ENCODE measurements at regions not wholly inside any gene's neighbourhood (a gene's known extent, or its start where the extent isn't known, plus 50 kb on each side); places are given as distances from the start of the nearest gene placed in this dataset.
"Not testable (repeated sequence)": the region's sequence is repeated elsewhere in the genome, so short reads cannot be mapped to it uniquely, and the experiment has no call there.

DNA sequence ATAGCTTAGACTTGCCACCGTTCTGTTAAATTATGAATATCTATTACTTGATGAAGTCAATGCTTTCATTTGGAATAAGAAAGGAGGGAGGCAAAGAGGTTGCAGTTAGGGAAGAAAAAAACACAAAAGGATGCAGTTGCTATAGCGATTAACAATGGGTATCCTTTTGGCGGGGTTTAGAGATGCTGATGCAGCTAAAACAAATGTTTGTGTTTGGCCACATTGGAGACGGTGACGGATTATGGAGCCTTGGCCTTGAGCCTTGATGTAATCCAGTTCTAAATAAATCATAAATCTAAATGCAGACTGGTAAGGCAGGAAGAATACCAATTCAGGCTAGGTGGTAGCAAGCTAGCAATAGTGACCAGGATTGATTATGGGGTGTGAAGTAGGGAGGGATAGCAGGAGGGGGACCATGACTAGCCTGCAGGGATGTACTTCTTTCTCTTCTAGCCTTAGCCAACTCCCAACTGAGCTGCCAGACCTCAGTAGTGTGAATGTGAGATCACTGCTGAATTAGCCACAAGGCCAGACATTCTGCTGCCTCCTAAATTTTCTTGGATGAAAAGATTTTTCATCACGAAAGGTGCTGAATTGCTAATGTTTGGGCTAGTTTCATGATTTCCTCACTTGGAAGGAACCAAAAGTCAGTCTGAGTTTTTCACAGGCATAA lies 160.3 kb downstream of the TLR4 start:
- DNase-seq: no peak

DNA sequence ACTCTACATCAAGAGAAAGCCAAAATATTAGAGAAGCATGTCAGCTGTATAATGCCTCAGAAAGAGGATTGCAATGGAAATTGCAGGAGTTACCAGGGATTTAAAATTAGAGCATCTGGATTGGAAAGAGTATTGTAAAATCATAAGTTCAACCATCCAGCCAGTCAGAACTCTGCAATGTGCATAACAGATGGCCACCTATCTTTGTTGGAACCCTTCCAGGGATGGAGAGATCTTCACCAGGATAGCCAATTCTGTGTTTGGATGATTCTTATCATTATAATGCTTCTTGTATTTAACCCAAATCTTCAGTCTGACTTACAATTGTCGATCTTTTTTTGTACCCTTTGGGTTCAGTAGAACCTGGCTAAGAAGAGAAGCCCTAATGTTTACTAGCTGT lies 164.4 kb downstream of the TLR4 start:
- DNase-seq: no peak

DNA sequence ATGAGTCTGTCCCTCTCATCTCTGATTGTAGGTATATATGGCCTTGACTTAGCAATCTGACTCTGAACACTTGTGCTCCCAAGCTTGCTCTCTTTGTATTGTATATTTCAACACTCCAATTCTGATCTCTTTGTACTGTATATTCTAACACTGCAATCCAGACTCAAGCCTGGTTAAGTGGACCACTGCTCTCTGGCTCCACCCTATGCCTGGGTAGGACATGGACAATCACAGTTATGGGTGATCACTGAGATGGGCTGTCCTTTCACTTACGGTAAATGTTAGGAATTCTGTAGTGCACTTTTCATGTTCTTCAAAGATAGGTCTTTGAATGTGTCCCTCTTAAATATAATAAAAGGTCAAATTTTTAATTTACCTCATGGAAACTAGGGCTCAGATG lies 165.1 kb downstream of the TLR4 start:
- DNase-seq: no peak

DNA sequence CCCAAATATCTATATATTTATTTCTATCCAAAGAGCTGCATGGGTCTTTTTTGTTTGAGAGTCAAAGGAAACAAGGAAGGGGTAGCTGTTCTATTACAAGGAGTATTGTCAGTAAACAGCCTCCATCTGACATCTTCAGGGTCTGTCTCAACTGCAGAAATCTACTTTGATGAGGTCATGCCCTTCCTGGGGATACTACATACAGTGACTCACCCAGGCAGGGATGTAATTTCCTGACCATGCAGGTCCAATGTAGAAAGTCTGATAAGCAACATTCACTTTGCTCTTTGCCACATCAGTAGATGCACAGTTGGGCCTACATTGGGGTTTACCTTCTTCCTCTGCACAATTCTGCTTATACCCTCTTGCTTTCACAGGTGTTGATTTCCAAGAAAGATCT lies 165.5 kb downstream of the TLR4 start:
- no peak for DNase-seq

DNA sequence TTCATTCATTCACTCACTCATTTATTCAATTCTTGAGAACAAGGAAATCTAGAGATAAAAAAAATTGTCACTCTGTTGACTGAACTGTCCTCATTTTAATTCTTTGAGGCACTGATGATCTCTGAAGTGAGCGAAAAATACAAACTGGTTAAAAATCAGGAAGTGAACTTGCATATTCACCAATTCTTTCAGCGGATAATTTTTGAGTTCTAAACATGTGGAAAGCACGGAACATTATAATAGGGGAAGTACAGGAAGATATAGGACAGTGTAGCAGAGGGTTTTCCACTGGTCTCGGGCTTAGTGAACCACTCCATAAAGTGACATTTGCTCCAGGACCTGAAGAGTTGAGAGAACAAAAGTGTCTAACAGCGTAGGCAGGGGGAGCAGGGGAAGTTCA lies 169.5 kb downstream of the TLR4 start:
- DNase-seq: no peak

- no peak for DNase-seq
Observed at GRCh38 chr9:117875886-117876285, 171.7 kb downstream of the TLR4 start.

DNA sequence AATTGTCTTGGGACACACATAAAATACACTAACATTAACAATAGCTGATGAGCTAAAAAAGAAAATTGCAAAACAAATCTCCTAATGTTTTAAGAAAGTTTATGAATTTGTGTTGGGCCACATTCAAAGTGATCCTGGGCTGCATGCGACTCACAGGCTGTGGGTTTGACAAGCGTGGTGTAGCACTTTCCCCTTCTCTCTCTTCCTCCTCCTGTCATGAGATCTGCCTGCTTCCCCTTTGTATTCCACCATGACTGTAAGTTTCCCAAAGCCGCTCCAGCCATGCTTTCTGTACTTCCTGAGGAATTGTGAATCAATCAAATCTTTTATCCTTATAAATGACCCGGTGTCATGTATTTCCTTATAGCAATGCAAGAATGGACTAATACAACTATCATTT lies 178.0 kb downstream of the TLR4 start:
- DNase-seq: no peak

GRCh38 chr9:117886616-117887015 lies 182.4 kb downstream of the TLR4 start:
- no peak for DNase-seq

- no peak for DNase-seq
Observed at GRCh38 chr9:117887383-117887782, 183.2 kb downstream of the TLR4 start.

GRCh38 chr9:117887941-117888340 lies 183.7 kb downstream of the TLR4 start:
- no peak for DNase-seq

DNA sequence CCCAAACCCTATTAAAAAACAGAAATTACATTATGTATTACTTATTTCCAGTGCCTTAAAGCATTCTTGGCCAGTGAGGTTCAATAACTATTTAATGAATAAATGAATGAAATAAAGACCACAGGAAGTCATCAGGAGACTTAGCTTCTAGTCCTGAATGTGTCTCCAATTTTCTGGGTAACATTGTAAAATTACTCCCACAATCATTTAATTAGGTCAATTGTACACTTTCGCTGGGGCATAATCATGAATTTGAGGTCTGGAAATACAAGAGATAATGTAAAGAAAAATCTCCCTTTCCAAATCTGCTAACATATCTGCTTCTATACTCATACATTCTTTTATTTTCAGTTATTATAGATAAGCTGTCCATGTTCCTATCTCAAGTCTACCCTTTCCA lies 199.2 kb downstream of the TLR4 start:
- no peak for DNase-seq

GRCh38 chr9:117906763-117907162 lies 202.6 kb downstream of the TLR4 start:
- DNase-seq: no peak

GRCh38 chr9:117907420-117907819 lies 203.2 kb downstream of the TLR4 start:
- no peak for DNase-seq

DNA sequence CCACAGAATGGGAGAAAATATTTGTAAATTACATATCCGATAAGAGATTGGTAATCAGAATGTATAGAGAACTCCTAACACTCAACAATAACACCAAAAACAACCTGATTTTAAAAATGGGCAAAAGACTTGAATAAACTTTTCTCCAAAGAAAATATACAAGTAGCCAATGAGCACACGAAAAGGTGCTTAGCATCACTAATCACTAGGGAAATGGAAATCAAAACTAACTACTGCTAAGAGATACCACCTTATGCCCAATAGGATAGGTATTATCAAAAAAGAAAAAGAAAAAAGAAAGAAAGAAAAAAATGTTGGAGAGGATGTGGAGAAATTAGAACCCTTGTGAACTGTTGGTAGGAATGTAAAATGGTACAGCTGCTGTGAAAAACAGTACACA lies 212.1 kb downstream of the TLR4 start:
- DNase-seq: no peak

- DNase-seq: peak; percentile 16 to 57
Observed at GRCh38 chr9:117917873-117918272, 213.7 kb downstream of the TLR4 start.

GRCh38 chr9:117919538-117919937 lies 215.3 kb downstream of the TLR4 start:
- no peak for DNase-seq

GRCh38 chr9:117926031-117926658 lies 221.9 kb downstream of the TLR4 start:
- no peak for DNase-seq

DNA sequence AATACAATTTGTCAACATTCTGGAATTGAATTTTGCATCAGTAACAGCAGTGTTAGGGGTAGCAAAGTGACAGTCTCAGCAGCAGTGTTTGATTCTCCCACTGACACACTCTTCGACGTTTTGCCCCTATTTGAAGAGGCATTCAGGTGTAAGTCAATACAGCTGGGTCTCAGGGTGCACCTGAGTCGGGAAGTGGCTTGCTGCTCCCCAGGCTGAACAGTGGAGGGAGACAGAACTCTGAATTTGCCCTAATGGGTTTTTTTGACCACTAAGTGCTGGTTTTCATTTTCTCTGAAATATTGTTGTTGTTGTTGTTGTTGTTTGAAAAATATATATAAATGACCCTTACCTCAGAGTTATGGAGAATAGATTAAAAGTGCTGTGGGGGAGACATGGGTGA lies 223.2 kb downstream of the TLR4 start:
- DNase-seq: peak; percentile 23 to 78

DNA sequence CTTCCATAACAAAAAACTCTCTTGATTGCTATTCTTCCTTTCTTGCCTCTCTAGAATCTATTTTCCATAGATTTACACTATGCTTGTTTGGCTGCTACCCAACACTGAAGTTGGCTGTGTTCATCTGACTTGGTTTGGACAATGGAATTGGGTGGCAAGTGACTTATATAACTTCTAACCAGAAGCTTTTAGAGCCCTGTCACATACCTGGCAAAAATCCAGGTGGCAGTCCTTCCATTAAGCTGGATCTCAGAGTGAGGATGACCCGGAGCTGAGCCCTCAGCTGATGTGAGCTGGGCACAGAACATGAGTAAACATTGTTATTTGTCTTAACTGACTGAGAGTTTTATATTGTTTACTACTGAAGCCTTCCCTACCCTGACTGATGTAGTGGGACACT lies 225.7 kb downstream of the TLR4 start:
- peak in 1 of 2 experiments; percentile 50 for DNase-seq

DNA sequence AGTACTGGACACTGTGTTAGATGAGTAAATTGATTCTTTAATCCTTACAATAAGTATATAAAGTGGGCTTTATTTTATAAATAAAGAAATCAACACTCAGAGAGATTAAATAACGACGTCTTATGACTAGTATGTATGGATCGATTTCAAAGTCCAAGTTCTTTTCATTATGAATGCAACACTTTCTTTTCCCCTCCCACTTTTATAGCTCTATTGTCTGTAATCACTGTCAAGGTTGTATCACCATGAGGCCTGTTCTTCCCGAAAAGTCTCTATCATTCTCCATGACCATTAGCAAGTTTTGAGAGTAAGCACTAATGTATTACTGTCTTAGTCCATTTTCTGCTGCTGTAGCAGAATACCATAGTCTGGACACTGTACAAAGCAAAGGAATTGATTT lies 228.4 kb downstream of the TLR4 start:
- no peak for DNase-seq

DNA sequence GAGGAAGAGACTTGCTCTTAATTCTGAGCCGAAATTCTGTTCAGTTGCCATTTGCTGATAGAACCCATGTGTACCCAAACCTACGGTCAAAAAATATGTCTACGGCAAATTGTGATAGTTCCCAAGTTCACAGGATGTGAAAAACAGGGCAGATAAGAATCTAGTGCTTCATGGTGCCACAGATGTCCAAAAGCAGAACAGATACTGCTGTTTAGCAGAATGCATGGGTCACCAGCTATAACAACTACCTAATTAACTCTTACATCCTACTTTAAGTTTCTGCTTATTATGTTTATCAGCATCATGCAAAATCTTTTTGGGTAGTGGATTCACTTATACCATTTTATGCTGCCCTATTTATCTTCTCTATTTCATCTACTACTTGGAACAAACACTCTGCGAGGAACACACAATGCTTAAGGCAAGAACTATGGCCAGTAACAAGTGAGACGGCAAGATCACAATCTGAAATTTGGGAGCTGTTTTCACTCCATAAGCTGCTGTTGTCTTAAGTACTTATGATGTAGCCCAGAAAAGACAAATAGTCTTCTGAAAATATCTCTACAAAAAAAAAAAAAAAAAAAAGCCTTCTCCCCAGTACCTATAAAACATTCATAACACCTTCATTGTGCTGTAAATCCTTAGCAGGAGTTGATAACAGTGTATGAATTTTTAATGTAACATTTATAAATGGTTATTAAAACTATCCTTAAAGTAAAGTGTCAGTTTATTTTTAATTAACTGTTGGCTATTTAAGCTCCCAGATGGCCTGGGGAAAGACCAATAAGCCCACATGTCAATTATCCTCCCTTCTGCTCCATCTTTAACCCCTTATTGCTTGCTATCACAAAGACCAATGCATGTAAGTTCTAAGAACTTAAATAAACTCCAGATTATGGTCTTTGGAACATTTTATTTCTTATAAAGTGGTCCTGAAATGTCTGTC lies 232.3 kb downstream of the TLR4 start:
- no peak for DNase-seq

- no peak for DNase-seq
Observed at GRCh38 chr9:117938086-117938485, 233.9 kb downstream of the TLR4 start.

DNA sequence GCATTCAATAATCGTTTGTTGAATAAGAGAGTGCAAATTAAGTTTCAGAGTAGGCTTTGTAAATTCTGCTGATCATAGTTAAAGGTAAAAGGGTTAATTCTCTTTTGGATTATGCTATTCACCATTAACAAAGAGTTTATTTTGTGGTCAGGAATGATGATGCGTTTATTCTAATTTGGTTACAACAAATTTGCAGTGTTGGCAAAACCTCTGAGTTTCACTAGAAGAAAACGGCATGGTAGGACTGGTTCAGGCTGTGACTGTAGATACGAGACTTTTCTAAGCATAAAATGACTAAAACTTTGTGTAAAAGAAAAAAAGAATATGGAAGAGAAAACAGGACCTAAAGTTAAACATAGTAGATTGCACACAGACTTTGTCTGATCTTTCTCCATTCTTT lies 234.7 kb downstream of the TLR4 start:
- no peak for DNase-seq

DNA sequence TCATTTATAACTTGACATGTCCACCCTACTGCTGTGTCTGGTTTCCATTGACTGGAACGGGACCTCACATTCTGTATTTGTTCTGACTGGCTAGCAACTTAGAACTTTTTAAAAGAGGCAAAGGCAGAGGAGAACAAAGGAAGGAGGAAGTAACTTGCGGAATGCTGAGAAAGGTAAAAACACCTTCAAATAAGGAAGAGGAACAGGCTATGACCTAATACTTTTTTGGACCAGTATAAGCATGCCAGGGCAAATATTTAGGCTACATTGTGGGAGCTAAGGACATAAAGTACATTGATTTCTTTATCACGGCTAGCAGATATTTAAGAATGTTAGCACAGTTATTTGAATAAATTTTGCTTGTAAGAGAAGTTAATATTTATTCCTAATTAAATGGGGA lies 240.5 kb downstream of the TLR4 start:
- not testable (repeated sequence) for DNase-seq

Data from NCI-H2081 (cell line).